OCI-LY3 (cell line): ENCODE measurements at regions not wholly inside any gene's neighbourhood (a gene's known extent, or its start where the extent isn't known, plus 50 kb on each side); places are given as distances from the start of the nearest gene placed in this dataset.
"Not testable (repeated sequence)": the region's sequence is repeated elsewhere in the genome, so short reads cannot be mapped to it uniquely, and the experiment has no call there.

Source experiments
- H2AFZ ChIP-seq: fragments of 200-600, 300-600 bp; shearing (Covaris generic); 2 replicates; pipeline ENCODE4 v1.6.0; 2014; ENCODE audit warnings: antibody characterized with exemption, low read depth, low read length
- H3K27ac ChIP-seq: fragments of 200-600, 300-600 bp; sonication (generic); 2 replicates; pipeline ENCODE4 v1.5.1; 2014; ENCODE audit warnings: mild to moderate bottlenecking, low read length, moderate library complexity, mixed read lengths
- H3K27me3 ChIP-seq: fragments of 200-600, 300-600 bp; sonication (generic); 2 replicates; pipeline ENCODE4 v1.6.1; 2014; ENCODE audit warnings: low read depth, low read length, mixed read lengths
- H3K36me3 ChIP-seq: fragments of 200-600, 300-600 bp; sonication (generic); replicated peaks from 2 replicates; pipeline ENCODE3; 2014; ENCODE audit warnings: low read depth, low read length, mixed read lengths
- H3K4me1 ChIP-seq: fragments of 300-600, 200-600 bp; sonication (generic); 2 replicates; pipeline ENCODE4 v1.6.1; 2014; ENCODE audit warnings: low read length, mixed read lengths
- H3K4me2 ChIP-seq: fragments of 200-600, 300-600 bp; sonication (generic); 2 replicates; pipeline ENCODE4 v1.6.1; 2014; ENCODE audit warnings: low read length, mixed read lengths
- H3K4me3 ChIP-seq: fragments of 300-600, 200-600 bp; sonication (generic); 2 replicates; pipeline ENCODE4 v1.5.1; 2014; ENCODE audit warnings: antibody characterized with exemption, mild to moderate bottlenecking, low read length, moderate library complexity
- H3K79me2 ChIP-seq: fragments of 300-600, 200-600 bp; shearing (Covaris generic); 2 replicates; pipeline ENCODE4 v1.6.1; 2014; ENCODE audit warnings: mild to moderate bottlenecking, low read length, mixed read lengths
- H3K9ac ChIP-seq: fragments of 300-600, 200-600 bp; shearing (Covaris generic); 2 replicates; pipeline ENCODE4 v1.6.0; 2014; ENCODE audit warnings: mild to moderate bottlenecking, low read length, moderate library complexity
- H3K9me3 ChIP-seq: fragments of 200-600, 300-600 bp; shearing (Covaris generic); 2 replicates; pipeline ENCODE4 v1.6.1; 2014; ENCODE audit warnings: low read length, mixed read lengths; ENCODE audit not compliant: insufficient read depth
- H4K20me1 ChIP-seq: fragments of 200-600, 300-600 bp; sonication (generic); 2 replicates; pipeline ENCODE4 v1.6.1; 2016; ENCODE audit warnings: low read length, mixed read lengths; ENCODE audit not compliant: insufficient read depth
- EZH2phosphoT487 ChIP-seq: fragments of 200-600 bp; shearing (Covaris generic); IDR thresholded peaks from 2 replicates; pipeline ENCODE4 v1.6.1; 2018; ENCODE audit warnings: antibody characterized with exemption, mixed run types, low read depth
- TF ChIP-seq, protein P1 (sequence below): fragments of 200-600, 300-600 bp; sonication (generic); IDR thresholded peaks from 2 replicates; pipeline ENCODE4 v1.5.1; 2014; ENCODE audit warnings: antibody characterized with exemption, low read length, low read depth

DNA sequence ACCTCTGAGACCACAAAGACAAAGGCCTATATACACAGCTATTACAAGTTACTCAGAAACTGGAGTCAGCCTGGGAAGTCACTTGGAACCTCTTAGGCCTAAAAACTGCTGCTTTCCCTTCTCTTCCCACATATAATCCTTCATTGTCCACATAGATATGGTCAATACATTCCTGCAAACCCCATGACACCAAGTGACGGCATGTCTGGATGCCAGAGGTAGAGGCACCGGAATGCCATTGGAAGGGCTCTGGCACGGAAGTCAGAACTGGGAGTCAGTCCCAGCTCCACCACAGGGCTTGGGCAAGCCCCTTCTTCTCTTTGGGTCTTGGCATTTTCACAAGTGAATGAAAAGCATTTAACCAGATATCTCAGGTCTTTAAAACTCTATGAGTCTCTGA lies 204.7 kb downstream of the MATN1 start:
- no peaks in the 10 kb centered on the region for H3K27me3 ChIP-seq
- H3K4me1 ChIP-seq, result no peaks in the 10 kb centered on the region
- H2AFZ ChIP-seq, result no peak overlapping the region
- no peak overlapping the region for H3K4me2 ChIP-seq
- H3K9ac ChIP-seq, result no peak overlapping the region
- no peaks in the 10 kb centered on the region for H3K9me3 ChIP-seq
- H3K79me2 ChIP-seq, result no peaks in the 10 kb centered on the region
- TF ChIP-seq, protein P1, sequence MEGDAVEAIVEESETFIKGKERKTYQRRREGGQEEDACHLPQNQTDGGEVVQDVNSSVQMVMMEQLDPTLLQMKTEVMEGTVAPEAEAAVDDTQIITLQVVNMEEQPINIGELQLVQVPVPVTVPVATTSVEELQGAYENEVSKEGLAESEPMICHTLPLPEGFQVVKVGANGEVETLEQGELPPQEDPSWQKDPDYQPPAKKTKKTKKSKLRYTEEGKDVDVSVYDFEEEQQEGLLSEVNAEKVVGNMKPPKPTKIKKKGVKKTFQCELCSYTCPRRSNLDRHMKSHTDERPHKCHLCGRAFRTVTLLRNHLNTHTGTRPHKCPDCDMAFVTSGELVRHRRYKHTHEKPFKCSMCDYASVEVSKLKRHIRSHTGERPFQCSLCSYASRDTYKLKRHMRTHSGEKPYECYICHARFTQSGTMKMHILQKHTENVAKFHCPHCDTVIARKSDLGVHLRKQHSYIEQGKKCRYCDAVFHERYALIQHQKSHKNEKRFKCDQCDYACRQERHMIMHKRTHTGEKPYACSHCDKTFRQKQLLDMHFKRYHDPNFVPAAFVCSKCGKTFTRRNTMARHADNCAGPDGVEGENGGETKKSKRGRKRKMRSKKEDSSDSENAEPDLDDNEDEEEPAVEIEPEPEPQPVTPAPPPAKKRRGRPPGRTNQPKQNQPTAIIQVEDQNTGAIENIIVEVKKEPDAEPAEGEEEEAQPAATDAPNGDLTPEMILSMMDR, result no peak
- TF ChIP-seq EZH2phosphoT487, result no peak
- H4K20me1 ChIP-seq, result no peaks in the 10 kb centered on the region
- no peak overlapping the region for H3K27ac ChIP-seq
- H3K4me3 ChIP-seq, result no peak overlapping the region
- H3K36me3 ChIP-seq, result no peaks in the 10 kb centered on the region

DNA sequence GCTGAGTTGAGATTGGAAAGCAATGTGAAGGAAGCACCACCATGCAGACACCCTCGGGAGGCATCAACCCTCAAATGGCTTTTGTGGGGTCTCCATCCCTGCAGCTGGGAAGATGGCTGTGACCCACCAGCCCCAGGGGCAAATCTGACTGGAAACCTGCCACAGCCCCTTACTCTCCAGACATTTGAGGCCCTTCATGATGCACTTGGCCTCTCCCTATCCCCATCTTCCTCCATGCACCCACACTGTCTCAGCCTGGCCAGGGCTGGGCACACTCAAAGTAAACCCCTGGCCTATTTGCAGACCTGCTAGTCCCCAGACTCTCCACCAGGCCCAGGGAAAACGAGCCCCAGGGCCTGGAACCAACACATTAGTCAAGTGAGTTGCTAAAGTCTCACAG lies 205.2 kb downstream of the MATN1 start:
- Histone ChIP-seq H3K4me3 (no peak overlapping the region), H3K4me2 (no peak overlapping the region), H3K36me3 (no peaks in the 10 kb centered on the region), H3K27me3 (no peaks in the 10 kb centered on the region), H4K20me1 (no peaks in the 10 kb centered on the region), H2AFZ (no peak overlapping the region), H3K9me3 (no peaks in the 10 kb centered on the region), H3K27ac (no peak overlapping the region), H3K9ac (no peak overlapping the region), H3K79me2 (no peaks in the 10 kb centered on the region), H3K4me1 (no peaks in the 10 kb centered on the region)
- TF ChIP-seq, protein P1, result no peak
- TF ChIP-seq EZH2phosphoT487, result no peak

DNA sequence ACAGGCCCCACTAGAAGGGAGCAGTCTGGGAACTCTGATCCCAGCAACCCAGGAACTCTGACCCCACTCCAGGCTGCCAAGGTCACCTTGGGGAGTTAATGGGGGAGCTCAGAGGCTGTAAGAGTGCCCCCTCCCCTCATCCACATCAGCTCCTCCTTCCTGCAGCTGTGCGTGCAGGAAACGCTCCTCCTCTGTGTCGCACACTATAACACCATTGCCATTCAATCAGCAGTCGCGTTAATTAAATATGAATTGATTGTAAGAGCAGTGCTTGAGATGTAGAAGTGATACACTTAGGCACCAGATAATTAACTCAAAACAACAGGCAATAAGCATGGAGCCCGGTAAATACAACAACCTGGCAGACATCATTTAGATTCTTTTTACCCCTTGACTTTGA lies 205.7 kb downstream of the MATN1 start:
- not testable (repeated sequence) for H3K9me3 ChIP-seq, H4K20me1 ChIP-seq, H3K27me3 ChIP-seq, H3K4me1 ChIP-seq, H3K4me2 ChIP-seq, H3K79me2 ChIP-seq, H3K36me3 ChIP-seq, H2AFZ ChIP-seq, H3K4me3 ChIP-seq, H3K9ac ChIP-seq, H3K27ac ChIP-seq

DNA sequence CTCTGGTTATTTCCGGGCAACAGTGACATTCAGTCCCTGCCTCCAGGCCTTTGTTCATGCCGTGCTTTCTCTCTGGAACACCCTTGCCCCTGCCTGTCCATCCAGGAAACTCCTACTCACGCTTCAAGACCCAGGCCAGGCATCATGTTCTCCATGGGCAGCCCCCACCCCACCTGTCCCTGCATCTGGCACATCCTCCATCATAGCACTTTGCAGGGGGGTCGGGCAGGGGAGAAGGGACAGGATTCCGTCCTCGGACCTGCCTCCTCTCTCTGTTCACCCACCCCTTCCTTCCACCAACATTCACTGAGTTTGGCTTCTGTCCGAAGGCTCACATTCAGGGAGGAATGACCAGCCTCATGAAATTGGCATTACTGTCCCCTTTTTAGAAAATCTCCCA lies 206.1 kb downstream of the MATN1 start:
- H3K4me2 ChIP-seq, H3K36me3 ChIP-seq, H3K4me3 ChIP-seq, H3K9ac ChIP-seq, H4K20me1 ChIP-seq, H2AFZ ChIP-seq, H3K9me3 ChIP-seq, H3K4me1 ChIP-seq, H3K27me3 ChIP-seq, H3K79me2 ChIP-seq, H3K27ac ChIP-seq: not testable (repeated sequence)

DNA sequence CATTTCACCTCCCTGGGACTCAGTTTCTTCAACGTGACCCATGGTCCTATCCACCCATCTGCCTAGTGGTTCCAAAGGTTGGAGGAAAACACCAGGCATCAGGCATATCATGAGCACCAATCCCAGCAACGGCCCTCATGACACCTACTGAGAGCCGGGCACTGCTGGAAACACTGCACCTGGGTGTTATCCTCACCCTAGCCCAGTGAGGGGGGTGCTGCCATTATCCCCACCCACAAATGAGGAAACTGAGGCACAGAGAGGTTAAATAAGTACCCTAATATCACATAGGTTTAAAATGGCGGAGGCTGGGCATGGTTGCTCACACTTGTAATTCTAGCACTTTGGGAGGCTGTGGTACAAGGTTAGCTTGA lies 206.9 kb downstream of the MATN1 start:
- H3K27me3 ChIP-seq, result no peaks in the 10 kb centered on the region
- no peak overlapping the region for H3K27ac ChIP-seq
- no peak overlapping the region for H3K4me3 ChIP-seq
- no peaks in the 10 kb centered on the region for H3K9me3 ChIP-seq
- H3K36me3 ChIP-seq, result no peaks in the 10 kb centered on the region
- no peak overlapping the region for H3K4me2 ChIP-seq
- H3K9ac ChIP-seq, result no peak overlapping the region
- H3K79me2 ChIP-seq, result no peaks in the 10 kb centered on the region
- no peaks in the 10 kb centered on the region for H4K20me1 ChIP-seq
- no peak overlapping the region for H2AFZ ChIP-seq
- TF ChIP-seq, protein P1, result no peak
- TF ChIP-seq EZH2phosphoT487, result no peak
- H3K4me1 ChIP-seq, result no peaks in the 10 kb centered on the region
